Sigmoid colon (tissue), 4 donors: ENCODE measurements at regions not wholly inside any gene's neighbourhood (a gene's known extent, or its start where the extent isn't known, plus 50 kb on each side); places are given as distances from the start of the nearest gene placed in this dataset.

Experiments used
- EP300 ChIP-seq, 4 donors: sonication (generic); formaldehyde crosslinking; IDR thresholded peaks; one replicate each; pipeline ENCODE4 v1.6.1; 2017; ENCODE audit warnings: antibody characterized with exemption in 4 of 4
- POLR2A ChIP-seq, 2 donors: fragments of 450-650 bp; IDR thresholded peaks; one replicate each; pipeline ENCODE4 v1.6.1; 2016; ENCODE audit warnings: antibody characterized with exemption in 2 of 2, mild to moderate bottlenecking in 2 of 2, moderate library complexity in 2 of 2
- POLR2AphosphoS5 ChIP-seq, 4 donors: sonication (generic); formaldehyde crosslinking; IDR thresholded peaks; one replicate each; pipeline ENCODE4 v1.6.1; 2017; ENCODE audit warnings: antibody characterized with exemption in 4 of 4
- TF ChIP-seq, protein P1 (sequence below), 4 experiments: fragments of 450-650 bp in 3 of 4; fragments of 200-600 bp in 1 of 4; IDR thresholded peaks; one replicate each; pipeline ENCODE4 v1.5.1; 2016 to 2019; ENCODE audit warnings: antibody characterized with exemption in 4 of 4, mild to moderate bottlenecking in 3 of 4, moderate library complexity in 2 of 4

DNA sequence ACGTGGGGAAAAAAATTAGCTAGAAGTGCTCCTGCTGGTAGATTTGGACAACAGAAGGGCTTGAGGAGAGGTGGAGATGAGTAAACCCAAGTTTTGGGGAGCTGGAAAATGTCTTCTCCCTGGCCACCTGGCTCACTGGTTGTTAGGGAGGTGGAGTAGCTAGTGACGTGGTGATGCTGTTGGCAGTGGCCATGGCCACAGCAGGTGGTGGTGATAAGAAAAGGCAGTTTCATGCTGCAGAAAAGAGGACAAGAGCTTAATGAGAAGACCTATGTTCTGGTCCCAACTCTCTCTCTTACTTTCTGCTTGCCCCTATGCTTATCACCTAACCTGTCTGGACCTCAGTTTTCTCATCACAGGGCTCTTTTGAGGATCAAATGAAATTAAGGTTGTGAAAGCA is 223.5 kb upstream of the N4BP1 start:
- TF ChIP-seq, protein P1, sequence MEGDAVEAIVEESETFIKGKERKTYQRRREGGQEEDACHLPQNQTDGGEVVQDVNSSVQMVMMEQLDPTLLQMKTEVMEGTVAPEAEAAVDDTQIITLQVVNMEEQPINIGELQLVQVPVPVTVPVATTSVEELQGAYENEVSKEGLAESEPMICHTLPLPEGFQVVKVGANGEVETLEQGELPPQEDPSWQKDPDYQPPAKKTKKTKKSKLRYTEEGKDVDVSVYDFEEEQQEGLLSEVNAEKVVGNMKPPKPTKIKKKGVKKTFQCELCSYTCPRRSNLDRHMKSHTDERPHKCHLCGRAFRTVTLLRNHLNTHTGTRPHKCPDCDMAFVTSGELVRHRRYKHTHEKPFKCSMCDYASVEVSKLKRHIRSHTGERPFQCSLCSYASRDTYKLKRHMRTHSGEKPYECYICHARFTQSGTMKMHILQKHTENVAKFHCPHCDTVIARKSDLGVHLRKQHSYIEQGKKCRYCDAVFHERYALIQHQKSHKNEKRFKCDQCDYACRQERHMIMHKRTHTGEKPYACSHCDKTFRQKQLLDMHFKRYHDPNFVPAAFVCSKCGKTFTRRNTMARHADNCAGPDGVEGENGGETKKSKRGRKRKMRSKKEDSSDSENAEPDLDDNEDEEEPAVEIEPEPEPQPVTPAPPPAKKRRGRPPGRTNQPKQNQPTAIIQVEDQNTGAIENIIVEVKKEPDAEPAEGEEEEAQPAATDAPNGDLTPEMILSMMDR (IDR thresholded peaks at IDR 0.05): no peak
- TF ChIP-seq EP300 (IDR thresholded peaks at IDR 0.05) (no peak), POLR2A (IDR thresholded peaks at IDR 0.05) (no peak), POLR2AphosphoS5 (IDR thresholded peaks at IDR 0.05) (no peak)
